Naive B cell (primary cell): ENCODE measurements at regions not wholly inside any gene's neighbourhood (a gene's known extent, or its start where the extent isn't known, plus 50 kb on each side); places are given as distances from the start of the nearest gene placed in this dataset.
A peak's percentile ranks its signal among the peaks of the same experiment; 100 is the strongest.
"Not testable (repeated sequence)": the region's sequence is repeated elsewhere in the genome, so short reads cannot be mapped to it uniquely, and the experiment has no call there.

ENCODE experiments used
- ATAC-seq, 2 donors: fragments of 150-1000 bp; cut with Tn5 transposase; 2 replicates each; pipeline ENCODE4 v1.10.0; 2021; ENCODE audit warnings: low read depth in 2 of 2, mild to moderate bottlenecking in 2 of 2, moderate library complexity in 2 of 2
- DNase-seq: peaks from one replicate; pipeline ENCODE4 v3.0.0; 2022
- H3K27ac Mint-ChIP-seq, 6 donors: one replicate each; pipeline ENCODE4 v1.8.0; 2020 to 2022; ENCODE audit warnings: mild to moderate bottlenecking in 6 of 6, mixed read lengths in 6 of 6, moderate library complexity in 5 of 6, inconsistent platforms in 2 of 6
- H3K27me3 Mint-ChIP-seq, 3 donors: one replicate each; pipeline ENCODE4 v1.8.0; 2021 to 2022; ENCODE audit warnings: mixed read lengths in 3 of 3, mild to moderate bottlenecking in 1 of 3
- H3K36me3 Mint-ChIP-seq, 2 donors: one replicate each; pipeline ENCODE4 v1.8.0; 2020 to 2022; ENCODE audit warnings: mixed read lengths in 2 of 2, inconsistent platforms in 1 of 2, mild to moderate bottlenecking in 1 of 2
- H3K4me1 Mint-ChIP-seq, 3 donors: one replicate each; pipeline ENCODE4 v1.8.0; 2020 to 2022; ENCODE audit warnings: mixed read lengths in 3 of 3, inconsistent platforms in 1 of 3, mild to moderate bottlenecking in 1 of 3, moderate library complexity in 1 of 3
- H3K4me3 Mint-ChIP-seq, 8 donors: one replicate each; pipeline ENCODE4 v1.8.0; 2020 to 2022; ENCODE audit warnings: mild to moderate bottlenecking in 8 of 8, mixed read lengths in 8 of 8, moderate library complexity in 8 of 8, inconsistent platforms in 2 of 8
- H3K9me3 Mint-ChIP-seq, 7 donors: one replicate each; pipeline ENCODE4 v1.8.0; 2020 to 2022; ENCODE audit warnings: mixed read lengths in 7 of 7, mild to moderate bottlenecking in 5 of 7, inconsistent platforms in 2 of 7, moderate library complexity in 1 of 7

GRCh38 chr12:112595410-112595809 is 176.7 kb downstream of the PTPN11 start:
- Mint-ChIP-seq H3K9me3 (peaks cover 7 to 21% (median 11%) of the 10 kb centered on the region in 7 donors), H3K36me3 (peaks cover 0 to 6% of the 10 kb centered on the region in 2 donors), H3K4me3 (no peak overlapping the region), H3K4me1 (no peaks in the 10 kb centered on the region), H3K27me3 (peaks cover 32 to 67% (median 55%) of the 10 kb centered on the region in 3 donors), H3K27ac (no peak overlapping the region)
- ATAC-seq (no peak), DNase-seq (no peak)

GRCh38 chr12:112597986-112598385 is 179.2 kb downstream of the PTPN11 start:
- peaks cover 0 to 6% of the 10 kb centered on the region in 2 donors for H3K36me3 Mint-ChIP-seq

GRCh38 chr12:112598626-112599025 is 179.9 kb downstream of the PTPN11 start:
- ATAC-seq (no peak), DNase-seq (no peak)
- H3K27me3 Mint-ChIP-seq, result peaks cover 40 to 74% (median 65%) of the 10 kb centered on the region in 3 donors
- peak overlapping the region in 1 of 8 donors; percentile 25 for H3K4me3 Mint-ChIP-seq
- no peaks in the 10 kb centered on the region for H3K4me1 Mint-ChIP-seq
- no peak overlapping the region for H3K27ac Mint-ChIP-seq
- H3K36me3 Mint-ChIP-seq, result peaks cover 0 to 6% of the 10 kb centered on the region in 2 donors
- H3K9me3 Mint-ChIP-seq, result peaks cover 7 to 17% (median 11%) of the 10 kb centered on the region in 7 donors

More at GRCh38 chr12:112597986-112598385, 179.2 kb downstream of the PTPN11 start:
- DNase-seq, result no peak
- Mint-ChIP-seq H3K4me3 (no peak overlapping the region), H3K9me3 (peaks cover 7 to 20% (median 12%) of the 10 kb centered on the region in 7 donors), H3K4me1 (no peaks in the 10 kb centered on the region), H3K27ac (no peak overlapping the region), H3K27me3 (peaks cover 40 to 74% (median 65%) of the 10 kb centered on the region in 3 donors)
- no peak for ATAC-seq

GRCh38 chr12:112599871-112600270 is 181.1 kb downstream of the PTPN11 start:
- DNase-seq, result no peak
- Mint-ChIP-seq H3K4me3 (no peak overlapping the region), H3K4me1 (no peaks in the 10 kb centered on the region), H3K36me3 (peaks cover 0 to 6% of the 10 kb centered on the region in 2 donors), H3K27ac (no peak overlapping the region), H3K9me3 (peaks cover 7 to 12% (median 7%) of the 10 kb centered on the region in 7 donors), H3K27me3 (peaks cover 43 to 69% (median 56%) of the 10 kb centered on the region in 3 donors)
- ATAC-seq, result no peak

- ATAC-seq, result no peak
- DNase-seq, result no peak
- H3K4me1 Mint-ChIP-seq, result no peaks in the 10 kb centered on the region
- H3K36me3 Mint-ChIP-seq, result peaks cover 0 to 4% of the 10 kb centered on the region in 2 donors
- H3K4me3 Mint-ChIP-seq, result no peak overlapping the region
- peak overlapping the region in 1 of 6 donors; percentile 69 for H3K27ac Mint-ChIP-seq
- peaks cover 39 to 68% (median 52%) of the 10 kb centered on the region in 3 donors for H3K27me3 Mint-ChIP-seq
- peaks cover 2 to 9% (median 6%) of the 10 kb centered on the region in 7 donors for H3K9me3 Mint-ChIP-seq
Measured at GRCh38 chr12:112602150-112602549, 183.4 kb downstream of the PTPN11 start.

- peaks cover 18 to 54% (median 43%) of the 10 kb centered on the region in 3 donors for H3K27me3 Mint-ChIP-seq
- H3K36me3 Mint-ChIP-seq, result peaks cover 0 to 4% of the 10 kb centered on the region in 2 donors
- no peak overlapping the region for H3K27ac Mint-ChIP-seq
- H3K4me3 Mint-ChIP-seq, result no peak overlapping the region
- H3K4me1 Mint-ChIP-seq, result no peaks in the 10 kb centered on the region
- DNase-seq, result no peak
- ATAC-seq, result no peak
- peaks cover 0 to 6% (median 0%) of the 10 kb centered on the region in 7 donors for H3K9me3 Mint-ChIP-seq
Measured at GRCh38 chr12:112606611-112607365, 184.8 kb upstream of the RPH3A start.

GRCh38 chr12:112607427-112607826 is 184.1 kb upstream of the RPH3A start:
- no peak overlapping the region for H3K4me3 Mint-ChIP-seq
- DNase-seq (no peak), ATAC-seq (no peak)
- peaks cover 0 to 3% (median 0%) of the 10 kb centered on the region in 7 donors for H3K9me3 Mint-ChIP-seq
- H3K27me3 Mint-ChIP-seq, result peaks cover 18 to 48% (median 40%) of the 10 kb centered on the region in 3 donors
- no peaks in the 10 kb centered on the region for H3K4me1 Mint-ChIP-seq
- peaks cover 0 to 4% of the 10 kb centered on the region in 2 donors for H3K36me3 Mint-ChIP-seq
- H3K27ac Mint-ChIP-seq, result no peak overlapping the region

GRCh38 chr12:112611908-112612307 is 179.6 kb upstream of the RPH3A start:
- peaks cover 13 to 46% (median 32%) of the 10 kb centered on the region in 3 donors for H3K27me3 Mint-ChIP-seq
- peaks cover 0 to 2% (median 0%) of the 10 kb centered on the region in 3 donors for H3K4me1 Mint-ChIP-seq
- DNase-seq (no peak), ATAC-seq (no peak)
- H3K36me3 Mint-ChIP-seq, result no peaks in the 10 kb centered on the region
- no peak overlapping the region for H3K27ac Mint-ChIP-seq
- peaks cover 0 to 3% (median 0%) of the 10 kb centered on the region in 7 donors for H3K9me3 Mint-ChIP-seq
- H3K4me3 Mint-ChIP-seq, result no peak overlapping the region

GRCh38 chr12:112615196-112615595 is 176.4 kb upstream of the RPH3A start:
- ATAC-seq, result no peak
- H3K36me3 Mint-ChIP-seq, result no peaks in the 10 kb centered on the region
- peaks cover 0 to 2% (median 0%) of the 10 kb centered on the region in 7 donors for H3K9me3 Mint-ChIP-seq
- H3K4me1 Mint-ChIP-seq, result peaks cover 0 to 6% (median 0%) of the 10 kb centered on the region in 3 donors
- DNase-seq, result no peak
- H3K27me3 Mint-ChIP-seq, result peaks cover 37 to 52% (median 40%) of the 10 kb centered on the region in 3 donors
- H3K4me3 Mint-ChIP-seq, result no peak overlapping the region
- H3K27ac Mint-ChIP-seq, result no peak overlapping the region

GRCh38 chr12:112616469-112617152 is 174.9 kb upstream of the RPH3A start:
- ATAC-seq (no peak), DNase-seq (no peak)
- Mint-ChIP-seq H3K9me3 (peaks cover 0 to 2% (median 0%) of the 10 kb centered on the region in 7 donors), H3K4me3 (no peak overlapping the region), H3K27ac (no peak overlapping the region), H3K4me1 (peaks cover 0 to 6% (median 0%) of the 10 kb centered on the region in 3 donors), H3K27me3 (peaks cover 37 to 51% (median 47%) of the 10 kb centered on the region in 3 donors), H3K36me3 (no peaks in the 10 kb centered on the region)

GRCh38 chr12:112617153-112617505 is 174.4 kb upstream of the RPH3A start:
- Mint-ChIP-seq H3K9me3 (peaks cover 0 to 2% (median 0%) of the 10 kb centered on the region in 7 donors), H3K36me3 (no peaks in the 10 kb centered on the region), H3K4me1 (peaks cover 0 to 6% (median 0%) of the 10 kb centered on the region in 3 donors), H3K27me3 (peaks cover 37 to 51% (median 47%) of the 10 kb centered on the region in 3 donors), H3K27ac (peak overlapping the region in 1 of 6 donors; percentile 24), H3K4me3 (no peak overlapping the region)
- ATAC-seq, result no peak
- DNase-seq, result no peak

GRCh38 chr12:112627851-112628250 is 163.7 kb upstream of the RPH3A start:
- Mint-ChIP-seq H3K4me3 (peak overlapping the region in 1 of 8 donors; percentile 17), H3K27ac (no peak overlapping the region), H3K4me1 (no peaks in the 10 kb centered on the region), H3K27me3 (peaks cover 6 to 32% (median 17%) of the 10 kb centered on the region in 3 donors), H3K36me3 (no peaks in the 10 kb centered on the region), H3K9me3 (peaks cover 0 to 11% (median 4%) of the 10 kb centered on the region in 7 donors)
- ATAC-seq (no peak), DNase-seq (no peak)

GRCh38 chr12:112631974-112632373 is 159.6 kb upstream of the RPH3A start:
- Mint-ChIP-seq H3K27me3 (peaks cover 8 to 37% (median 30%) of the 10 kb centered on the region in 3 donors), H3K9me3 (peaks cover 2 to 11% (median 7%) of the 10 kb centered on the region in 7 donors)
- H3K36me3 Mint-ChIP-seq, H3K27ac Mint-ChIP-seq, DNase-seq, H3K4me3 Mint-ChIP-seq, H3K4me1 Mint-ChIP-seq, ATAC-seq: not testable (repeated sequence)
